ENCODE measurements at regions not wholly inside any gene's neighbourhood (a gene's known extent, or its start where the extent isn't known, plus 50 kb on each side); places are given as distances from the start of the nearest gene placed in this dataset.
"Not testable (repeated sequence)": the region's sequence is repeated elsewhere in the genome, so short reads cannot be mapped to it uniquely, and the experiment has no call there.

DNA sequence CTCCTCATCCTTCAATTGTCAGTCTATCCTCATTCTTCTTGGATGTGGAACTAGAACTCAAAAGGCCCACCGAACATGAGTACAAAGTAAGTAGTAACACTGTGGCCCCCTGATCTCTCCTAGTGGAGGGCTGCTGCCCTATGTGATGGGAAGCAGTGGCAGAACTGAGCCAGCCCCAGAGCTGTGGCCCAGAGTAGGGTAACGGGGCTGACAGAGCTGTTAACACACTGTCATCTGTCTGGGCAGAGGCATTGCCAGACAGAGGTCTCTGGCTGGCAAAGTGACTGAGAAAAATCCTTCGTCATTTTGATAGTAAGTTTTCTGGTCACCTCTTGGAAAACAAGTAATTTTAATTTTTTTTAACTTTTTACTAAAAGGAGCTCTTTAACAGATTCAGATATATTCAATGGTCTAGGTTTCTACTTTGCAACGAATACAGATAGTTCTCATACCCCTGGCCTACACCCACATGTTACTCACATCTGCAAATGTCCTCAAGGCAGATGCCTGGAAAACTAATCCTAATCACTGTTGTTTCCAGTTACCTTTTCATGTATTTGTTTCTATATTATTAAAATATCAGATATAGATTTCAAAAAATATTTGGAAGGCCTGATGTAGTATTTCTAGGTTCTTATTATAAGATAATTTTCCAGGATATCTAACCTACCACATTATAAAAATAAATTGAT is 588.7 kb downstream of the CPS1 start:
- DNase-seq: no peak

DNA sequence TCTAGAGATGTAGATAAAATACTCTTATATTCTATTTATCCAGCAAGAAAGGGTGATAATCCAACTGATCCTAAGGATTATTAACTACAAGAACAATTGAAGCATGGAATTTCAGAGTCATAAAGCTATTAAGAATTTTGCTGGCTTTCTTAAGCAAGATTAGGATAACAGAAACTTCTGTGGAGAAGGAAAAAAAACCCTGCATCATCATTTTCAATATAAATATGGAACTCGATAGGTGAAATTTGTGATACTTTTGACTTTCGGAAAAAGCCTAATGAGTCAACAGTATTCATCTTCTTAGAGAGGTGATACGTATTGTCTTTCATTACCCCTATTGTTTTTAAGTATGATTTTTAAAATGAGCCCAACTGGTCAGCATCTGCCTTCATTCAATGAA is 593.3 kb downstream of the CPS1 start:
- no peak for DNase-seq

DNA sequence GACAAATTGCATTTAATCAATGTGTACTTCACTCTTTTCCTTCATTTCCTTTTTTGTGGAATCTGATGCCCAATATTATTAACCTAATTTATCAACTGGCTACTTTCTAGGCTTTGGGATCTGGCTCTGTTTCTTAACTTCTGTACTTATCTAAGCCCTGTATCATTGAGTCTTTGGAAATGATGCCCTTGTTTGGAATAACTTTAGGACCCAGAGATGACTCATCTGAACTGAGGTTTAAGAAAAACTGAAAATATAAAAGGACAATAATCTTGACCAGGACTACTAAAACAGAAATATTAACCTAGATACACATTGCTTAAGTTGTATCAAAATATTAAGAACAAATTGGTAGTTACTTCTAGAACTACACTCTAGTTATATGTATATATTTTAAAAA is 600.8 kb downstream of the CPS1 start:
- DNase-seq: no peak

DNA sequence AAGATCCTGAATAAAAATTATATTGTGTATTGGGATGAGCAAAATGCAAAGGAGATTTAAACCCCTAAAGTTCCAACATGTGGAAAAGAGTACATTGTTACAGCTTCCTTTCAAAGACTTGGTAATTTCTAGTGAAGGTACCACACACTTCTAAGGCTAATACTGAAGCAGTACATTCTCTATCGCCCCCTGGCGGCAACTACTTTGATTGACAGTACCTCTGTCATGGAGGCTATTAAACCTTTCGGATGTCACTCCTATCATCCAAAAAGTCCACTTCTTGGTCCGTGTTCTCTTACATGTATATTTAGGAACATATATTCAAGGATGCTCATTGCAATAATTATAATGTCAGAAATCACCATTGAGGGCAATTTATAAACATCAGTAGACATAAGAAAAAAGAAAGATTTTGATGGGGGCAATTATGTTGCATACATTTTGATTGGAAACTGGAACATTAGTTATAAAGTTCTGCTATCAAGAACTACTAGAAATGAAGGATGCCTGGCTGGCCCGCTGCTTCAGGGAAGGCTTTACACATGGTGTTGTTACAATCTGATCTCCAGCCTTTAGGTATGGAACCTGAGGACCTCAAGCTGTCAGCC is 601.6 kb downstream of the CPS1 start:
- DNase-seq: peak; percentile 67

DNA sequence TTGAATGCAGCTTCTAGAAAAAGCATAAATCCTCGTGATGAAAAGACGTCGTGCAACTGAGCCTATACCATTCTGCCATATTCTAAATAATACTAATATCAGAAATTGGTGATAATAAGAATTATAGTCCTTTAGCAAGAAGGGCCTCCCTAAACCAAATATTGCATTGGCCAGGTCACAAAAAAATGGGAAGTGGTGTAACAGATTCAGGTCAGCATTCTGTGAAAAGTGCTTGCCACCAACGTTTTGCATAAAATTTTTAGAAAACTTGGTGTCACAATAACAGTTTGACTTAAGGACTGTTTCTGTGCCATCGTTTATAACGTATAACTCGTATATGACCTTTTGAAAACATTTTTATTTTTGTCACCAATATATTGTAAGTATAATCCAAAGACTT is 603.6 kb downstream of the CPS1 start:
- DNase-seq: no peak

DNA sequence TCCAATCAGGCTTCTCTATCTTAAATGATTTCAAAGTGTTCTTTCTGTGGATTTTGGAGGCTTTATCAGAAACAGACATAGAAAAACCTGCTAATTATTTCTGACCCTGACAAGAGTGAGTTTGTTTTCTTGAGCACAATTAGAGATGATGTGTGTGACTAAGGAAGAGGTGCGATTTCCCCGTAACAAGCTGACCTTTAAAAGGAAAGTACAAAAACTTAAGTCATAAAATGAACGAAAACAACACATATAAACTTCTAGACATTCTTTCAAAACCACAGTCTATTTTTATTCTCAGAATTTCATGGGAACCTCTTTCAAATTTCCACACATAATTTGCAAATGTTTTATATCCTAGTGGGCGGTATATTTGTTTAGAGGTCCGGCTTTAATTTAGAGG is 604.8 kb downstream of the CPS1 start:
- DNase-seq: no peak

DNA sequence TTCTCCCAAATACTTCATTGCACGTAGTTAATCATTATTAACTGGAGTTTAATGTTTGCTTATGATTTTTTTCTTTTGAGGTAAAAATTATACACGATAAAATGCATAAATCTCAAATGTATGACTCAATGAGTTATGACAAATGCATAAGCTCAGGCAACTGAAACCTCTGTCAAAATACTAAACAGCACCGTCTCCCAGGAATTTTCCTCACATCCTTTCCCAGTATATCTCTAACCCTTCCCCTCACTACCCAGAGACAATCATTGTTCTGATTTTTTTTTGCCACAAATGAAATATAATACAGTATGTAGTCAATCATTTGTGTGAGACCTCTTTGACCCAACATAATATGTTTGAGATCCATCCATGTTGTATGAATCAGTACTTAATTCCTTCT is 606.5 kb downstream of the CPS1 start:
- DNase-seq: no peak

DNA sequence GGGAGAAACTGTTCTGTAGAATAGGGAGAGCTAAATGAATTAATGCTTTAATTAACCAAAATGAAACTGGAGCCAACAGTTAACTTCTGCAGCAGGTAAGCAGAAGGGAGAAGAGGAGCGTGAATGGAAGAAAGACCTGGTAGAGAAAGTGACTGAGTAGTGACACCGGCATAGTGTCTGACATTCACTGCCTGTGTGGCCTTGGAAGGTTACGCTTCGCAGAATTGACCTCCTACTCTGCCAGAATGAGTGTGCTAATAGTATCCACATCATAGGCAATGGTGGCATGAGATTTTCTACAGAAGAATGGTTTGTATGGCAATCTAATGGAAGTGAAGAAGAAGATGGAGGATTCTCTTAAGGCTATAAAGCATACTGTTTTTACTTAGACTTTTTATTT is 614.4 kb downstream of the CPS1 start:
- no peak for DNase-seq

DNA sequence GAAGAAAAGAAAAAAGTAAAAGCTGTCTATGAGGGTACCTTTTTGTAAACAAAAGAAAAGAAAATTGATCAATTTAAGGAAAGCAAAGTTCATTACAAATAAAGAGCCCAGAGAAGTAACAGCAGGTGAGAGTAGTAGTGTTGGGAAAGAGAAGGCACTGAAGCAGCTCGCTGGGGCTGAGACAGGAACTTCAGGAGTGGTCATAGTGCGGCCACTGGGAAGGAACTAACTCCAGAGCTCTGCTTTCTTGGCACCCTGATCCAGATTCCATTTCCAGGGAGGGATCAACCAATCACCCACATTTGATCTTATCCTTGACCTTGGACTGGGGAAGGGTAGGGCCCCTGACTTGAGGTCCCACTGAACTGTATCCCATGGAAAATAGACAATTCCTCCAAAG is 617.6 kb downstream of the CPS1 start:
- DNase-seq: no peak

DNA sequence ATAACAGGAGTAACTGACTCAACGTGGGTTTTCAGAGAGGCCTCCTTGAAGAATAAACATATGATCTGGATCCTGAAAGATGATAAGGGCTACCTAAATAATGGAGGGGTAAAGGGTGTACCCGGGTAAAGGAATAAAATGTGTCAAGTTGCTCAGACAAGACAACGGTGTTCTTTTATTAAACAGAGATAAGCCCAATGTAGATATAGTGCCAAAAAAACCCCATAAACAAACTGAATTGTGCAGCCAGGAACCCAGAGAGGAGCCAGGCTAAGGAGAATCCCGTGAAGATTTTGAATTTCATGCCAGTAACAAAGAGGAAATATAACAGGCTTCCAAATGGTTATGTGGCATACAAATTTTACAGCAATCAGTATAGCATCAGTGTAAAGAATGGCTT is 618.2 kb downstream of the CPS1 start:
- DNase-seq: no peak

DNA sequence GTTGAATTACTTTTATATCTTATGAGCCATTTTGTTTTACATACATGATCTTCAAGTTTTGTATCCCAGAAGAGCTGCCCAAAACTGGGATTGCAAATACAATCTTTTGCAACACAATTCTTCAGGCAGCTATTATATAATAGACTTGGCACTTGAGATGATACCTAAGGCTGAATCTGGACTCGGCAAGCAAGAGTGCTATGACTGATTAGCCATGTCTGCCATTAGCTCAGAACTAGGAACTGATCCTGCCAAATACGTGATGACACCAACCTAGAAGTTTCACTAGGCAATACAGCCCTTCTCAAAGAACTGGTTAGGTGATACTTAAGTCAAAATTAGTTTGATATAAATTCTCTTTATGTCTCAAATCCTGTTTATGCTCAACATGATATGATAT is 619.6 kb downstream of the CPS1 start:
- no peak for DNase-seq

DNA sequence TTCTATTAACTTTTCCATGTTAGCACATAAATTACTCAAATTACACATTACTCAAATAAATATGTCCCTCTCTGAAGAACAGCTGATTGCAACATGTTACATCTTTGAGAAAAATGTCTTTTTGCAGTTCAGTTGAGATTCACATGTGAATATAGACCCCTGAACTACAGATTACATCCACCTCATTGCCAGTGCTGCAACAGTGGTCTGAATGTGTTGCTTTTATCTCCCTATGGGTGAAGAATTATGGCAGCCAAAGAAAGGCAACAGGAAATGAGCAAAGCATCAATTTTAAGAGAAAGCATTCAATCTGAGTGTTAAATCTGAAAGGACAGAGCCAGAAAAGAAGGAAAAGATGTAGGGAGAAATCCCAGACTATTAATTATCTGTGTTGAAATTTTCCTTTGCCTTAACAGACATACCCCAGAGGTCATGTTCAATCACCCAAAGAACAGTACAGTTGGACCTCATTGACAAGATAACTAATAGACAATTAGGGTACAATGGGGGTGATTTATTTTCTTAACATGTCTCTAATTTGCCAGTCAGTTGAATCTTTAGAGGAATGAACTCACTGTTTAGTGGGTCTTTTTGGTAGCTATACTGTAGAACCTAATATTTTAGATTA is 620.2 kb downstream of the CPS1 start:
- DNase-seq: no peak

DNA sequence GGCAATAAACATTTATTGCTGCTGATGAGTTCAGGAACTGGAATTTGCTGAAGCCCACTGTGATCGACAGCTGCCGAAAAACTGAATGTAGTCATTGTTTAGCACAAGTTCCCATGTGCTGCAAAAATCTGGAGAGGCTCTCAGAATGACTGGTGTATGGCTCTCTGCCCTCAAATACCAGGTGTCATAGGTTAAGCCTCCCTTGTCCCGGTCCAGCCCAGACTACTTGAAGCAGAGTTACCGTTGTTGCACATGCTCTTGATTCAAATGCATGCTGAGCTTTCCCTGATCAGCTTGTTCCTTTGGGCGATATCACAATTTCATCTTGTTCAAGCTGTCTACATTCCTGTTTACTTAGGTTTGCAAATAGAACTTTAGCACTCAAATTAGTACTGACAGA is 625.2 kb downstream of the CPS1 start:
- no peak for DNase-seq

DNA sequence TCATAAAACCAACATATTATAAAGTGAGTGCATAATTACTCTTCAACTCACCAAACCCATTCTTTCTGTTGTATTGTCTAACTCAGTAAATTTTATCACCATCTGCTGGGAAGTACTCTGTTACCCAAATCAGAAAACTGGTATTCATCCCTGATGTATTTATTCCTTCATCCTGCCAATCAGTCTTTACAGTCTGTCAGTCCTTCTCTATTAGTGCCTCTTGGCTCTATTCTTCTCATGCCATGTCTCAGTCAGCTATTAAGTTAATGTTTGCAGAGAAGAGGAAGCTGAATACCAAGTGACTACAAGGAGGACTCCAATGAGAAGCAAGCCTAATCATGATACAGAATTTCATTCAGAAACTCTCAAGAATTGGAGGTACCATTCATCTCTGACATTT is 631.2 kb downstream of the CPS1 start:
- DNase-seq: no peak

DNA sequence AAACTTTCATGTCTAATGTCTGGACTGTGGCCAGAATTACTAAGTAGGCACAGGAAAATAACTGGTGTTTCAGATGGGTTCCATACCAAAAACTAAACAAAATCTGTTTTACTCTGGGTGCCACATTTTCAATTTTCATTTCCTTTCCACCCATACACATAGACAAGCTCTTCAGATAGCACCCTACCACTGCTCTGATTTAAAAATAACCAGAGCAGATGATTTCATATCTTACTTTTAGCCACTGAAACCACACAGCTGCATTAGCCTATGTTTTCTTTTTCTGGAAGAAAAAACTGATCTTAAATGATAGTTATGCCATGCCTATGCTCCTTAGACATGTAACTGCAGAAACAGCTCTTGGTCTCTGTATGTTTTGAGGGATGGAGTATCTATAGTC is 647.6 kb downstream of the CPS1 start:
- DNase-seq: no peak

DNA sequence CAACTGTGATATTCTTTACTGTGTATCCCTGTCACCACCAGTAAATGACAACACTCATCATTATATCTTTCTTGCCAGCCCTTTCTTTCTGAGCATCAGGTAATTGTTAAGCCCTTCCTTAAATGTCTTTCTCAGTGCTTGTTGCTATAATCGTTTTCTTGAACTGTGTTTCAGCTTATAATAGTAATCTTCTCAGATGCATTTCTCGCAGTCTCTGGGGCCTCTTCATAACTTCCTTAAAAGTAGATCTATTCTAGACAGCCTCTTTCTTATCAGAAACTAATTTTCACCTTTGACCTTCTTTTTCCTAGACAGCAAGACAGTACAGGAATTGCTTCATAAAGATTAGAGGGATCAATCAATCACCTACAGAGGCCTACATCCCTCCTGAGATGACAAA is 648.1 kb downstream of the CPS1 start:
- DNase-seq: no peak

DNA sequence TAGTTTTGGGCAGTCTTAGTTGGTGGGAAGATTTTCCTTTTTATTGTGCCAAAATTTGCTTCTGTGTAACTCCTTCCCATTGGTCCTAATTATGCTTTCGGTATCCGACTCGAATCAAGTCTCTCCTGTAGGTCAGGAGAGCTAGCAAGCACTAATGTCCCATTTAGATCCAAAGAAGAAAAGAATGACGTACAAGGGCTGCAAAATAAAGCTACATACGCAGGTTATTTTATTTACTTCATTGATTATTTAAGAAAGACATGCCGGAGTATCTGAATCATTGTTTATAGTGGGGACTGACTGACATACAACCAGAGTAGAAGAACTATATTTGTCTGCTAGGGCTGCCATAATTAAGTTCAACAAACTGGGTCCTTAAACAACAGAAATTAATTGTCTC is 648.5 kb downstream of the CPS1 start:
- DNase-seq: no peak

DNA sequence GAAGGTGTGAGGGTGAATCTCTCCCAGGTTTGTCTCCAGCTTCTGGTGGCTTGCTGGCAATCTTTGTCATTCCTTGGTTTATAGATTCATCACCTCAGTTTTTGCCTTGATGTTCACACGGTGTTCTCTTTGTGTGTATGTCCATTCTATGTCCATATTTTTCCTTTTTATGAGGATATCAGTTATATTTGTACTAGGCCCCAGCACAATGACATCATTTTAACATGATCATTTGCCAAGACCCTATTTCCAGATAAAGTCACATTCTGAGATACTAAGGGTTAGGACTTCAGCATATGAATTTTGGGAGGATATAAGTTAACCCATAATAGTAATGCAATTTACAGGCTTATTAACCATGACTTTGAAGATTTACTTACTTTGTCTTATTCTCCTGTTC is 649.0 kb downstream of the CPS1 start:
- no peak for DNase-seq

DNA sequence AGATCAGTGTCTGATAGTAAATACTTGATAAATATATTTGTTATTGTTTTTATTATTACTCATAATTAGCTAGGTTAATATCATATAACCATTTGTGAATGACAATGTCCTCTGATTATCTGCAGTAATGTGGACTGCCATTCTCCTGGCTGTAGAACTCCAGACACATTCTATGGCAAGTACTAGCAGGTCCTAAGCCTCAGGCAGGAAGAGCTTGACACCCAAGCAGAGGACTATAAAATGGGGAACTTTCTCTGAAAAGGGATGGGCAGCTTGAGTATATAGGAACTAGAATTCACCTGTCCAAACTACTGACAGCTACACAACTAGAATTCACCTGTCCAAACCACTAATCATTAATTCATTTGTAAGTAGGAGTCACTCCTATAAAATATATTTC is 649.4 kb downstream of the CPS1 start:
- no peak for DNase-seq

DNA sequence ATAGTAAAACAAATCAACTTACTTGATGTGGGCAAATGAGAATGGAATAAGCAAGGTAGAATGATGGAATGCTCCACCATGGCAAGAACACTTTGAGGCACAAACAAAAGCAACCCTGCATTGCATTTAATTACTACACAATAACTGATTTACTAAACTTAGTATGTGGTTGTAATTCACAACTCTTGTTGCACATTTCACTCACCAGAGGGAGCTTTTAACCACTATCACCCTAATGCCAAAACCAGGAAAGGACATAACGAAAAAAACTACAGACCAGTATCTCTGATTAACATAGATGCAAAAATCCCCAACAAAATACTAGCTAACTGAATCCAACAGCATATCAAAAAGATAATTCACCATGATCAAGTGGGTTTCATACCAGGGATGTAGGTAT is 659.8 kb downstream of the CPS1 start:
- no peak for DNase-seq

DNA sequence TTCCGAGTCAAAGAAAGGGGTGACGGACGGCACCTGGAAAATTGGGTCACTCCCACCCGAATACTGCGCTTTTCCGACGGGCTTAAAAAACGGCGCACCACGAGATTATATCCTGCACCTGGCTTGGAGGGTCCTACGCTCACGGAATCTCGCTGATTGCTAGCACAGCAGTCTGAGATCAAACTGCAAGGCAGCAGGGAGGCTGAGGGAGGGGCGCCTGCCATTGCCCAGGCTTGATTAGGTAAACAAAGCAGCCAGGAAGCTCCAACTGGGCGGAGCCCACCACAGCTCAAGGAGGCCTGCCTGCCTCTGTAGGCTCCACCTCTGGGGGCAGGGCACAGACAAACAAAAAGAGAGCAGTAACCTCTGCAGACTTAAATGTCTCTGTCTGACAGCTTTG is 663.1 kb downstream of the CPS1 start:
- not testable (repeated sequence) for DNase-seq

DNA sequence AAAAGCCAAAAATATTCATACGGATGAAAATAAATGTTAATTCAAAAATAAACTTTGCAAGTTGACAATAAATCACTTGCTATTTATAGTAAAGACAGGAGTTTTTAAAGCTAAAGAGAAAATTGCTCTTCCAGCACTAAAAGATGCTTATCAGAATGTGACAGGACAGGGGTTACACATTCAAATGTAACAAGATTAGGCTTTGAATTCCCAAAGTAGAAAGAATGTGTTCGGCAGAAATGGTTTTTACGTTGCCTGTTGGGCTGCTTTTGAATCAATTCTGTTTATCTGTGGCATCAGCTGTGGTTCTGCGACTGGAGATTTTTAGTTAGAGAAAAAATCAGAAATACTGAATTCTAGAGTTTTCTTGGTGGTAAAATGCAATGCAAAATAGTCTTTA is 669.4 kb downstream of the CPS1 start:
- DNase-seq: no peak

DNA sequence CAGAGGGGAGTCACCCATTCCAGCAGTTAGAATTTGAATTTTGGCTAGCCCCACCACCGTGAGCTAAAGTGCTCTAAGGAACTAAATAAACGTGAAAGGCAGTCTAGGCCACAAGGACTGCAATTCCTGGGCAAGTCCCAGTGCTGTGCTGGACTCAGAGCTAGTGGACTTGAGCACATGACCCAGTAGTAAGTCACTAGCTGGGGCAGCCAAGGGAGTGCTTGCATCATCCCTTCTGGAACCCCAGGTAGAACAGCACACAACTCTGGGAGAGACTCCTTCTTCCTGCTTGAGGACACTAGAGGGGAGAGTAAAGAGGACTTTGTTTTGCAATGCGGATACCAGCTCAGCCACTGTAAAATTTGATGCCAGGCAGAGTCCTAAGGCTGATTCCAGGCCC is 672.2 kb downstream of the CPS1 start:
- DNase-seq: no peak

DNA sequence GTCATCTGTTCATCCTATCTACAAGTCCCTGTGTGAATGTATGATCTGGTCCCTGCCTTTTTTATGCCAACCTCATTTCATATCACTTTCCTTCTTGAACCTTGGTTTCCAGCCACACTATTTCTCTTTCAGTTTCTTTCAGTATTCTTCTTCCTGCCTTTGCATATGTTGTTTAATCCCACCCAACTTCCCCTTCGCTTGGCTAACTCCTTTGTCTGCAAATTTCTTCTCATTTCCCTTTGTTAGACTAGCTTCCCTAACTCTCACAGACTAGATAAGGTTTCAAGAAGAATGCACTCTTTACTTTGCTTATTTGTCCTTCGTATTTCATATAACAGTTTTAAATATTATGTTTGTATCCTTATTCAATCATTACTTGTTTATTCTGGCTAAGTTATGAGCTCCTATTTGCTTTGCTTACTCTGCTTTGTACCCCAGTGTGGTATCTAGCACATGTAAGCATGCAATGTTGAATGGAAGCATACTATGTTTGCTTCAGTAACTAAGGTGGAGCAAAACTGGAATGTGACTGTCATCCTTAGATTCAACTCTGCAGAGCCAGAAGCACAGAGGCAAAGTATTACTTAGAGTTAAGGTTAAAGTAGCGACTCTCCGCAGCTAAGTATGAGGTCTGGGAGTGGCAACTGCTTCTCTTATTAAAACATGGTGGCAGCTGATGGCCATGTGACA is 681.3 kb downstream of the CPS1 start:
- no peak for DNase-seq

All from activated CD4-positive, alpha-beta T cell treated with anti-CD3 and anti-CD28 coated beads, Interleukin-2, amount 50 U/mL, for 16 hours (primary cell).